ENCODE measurements at regions not wholly inside any gene's neighbourhood (a gene's known extent, or its start where the extent isn't known, plus 50 kb on each side); places are given as distances from the start of the nearest gene placed in this dataset.

GRCh38 chr10:90126256-90126595, 424.8 kb downstream of the KIF20B start:
- Histone ChIP-seq H3K27ac (ENCODE audit: low read depth, low read length) (no peak overlapping the region), H3K79me2 (ENCODE audit: insufficient read depth, low read length) (no peaks in the 10 kb centered on the region), H3K9me3 (ENCODE audit: low read depth, low read length) (no peaks in the 10 kb centered on the region), H3K4me2 (ENCODE audit: insufficient read depth, low read length) (peak overlapping the region; percentile 50), H3K4me1 (ENCODE audit: insufficient read depth, low read length) (peaks cover 26% of the 10 kb centered on the region), H3K36me3 (ENCODE audit: insufficient read depth, low read length) (no peaks in the 10 kb centered on the region), H3K27me3 (ENCODE audit: insufficient read depth, low read length) (no peaks in the 10 kb centered on the region), H2AFZ (ENCODE audit: low read length) (no peak overlapping the region), H4K20me1 (ENCODE audit: insufficient read depth, low read length) (no peaks in the 10 kb centered on the region), H3K4me3 (ENCODE audit: insufficient read depth, low read length) (no peak overlapping the region)
- TF ChIP-seq, protein P1, sequence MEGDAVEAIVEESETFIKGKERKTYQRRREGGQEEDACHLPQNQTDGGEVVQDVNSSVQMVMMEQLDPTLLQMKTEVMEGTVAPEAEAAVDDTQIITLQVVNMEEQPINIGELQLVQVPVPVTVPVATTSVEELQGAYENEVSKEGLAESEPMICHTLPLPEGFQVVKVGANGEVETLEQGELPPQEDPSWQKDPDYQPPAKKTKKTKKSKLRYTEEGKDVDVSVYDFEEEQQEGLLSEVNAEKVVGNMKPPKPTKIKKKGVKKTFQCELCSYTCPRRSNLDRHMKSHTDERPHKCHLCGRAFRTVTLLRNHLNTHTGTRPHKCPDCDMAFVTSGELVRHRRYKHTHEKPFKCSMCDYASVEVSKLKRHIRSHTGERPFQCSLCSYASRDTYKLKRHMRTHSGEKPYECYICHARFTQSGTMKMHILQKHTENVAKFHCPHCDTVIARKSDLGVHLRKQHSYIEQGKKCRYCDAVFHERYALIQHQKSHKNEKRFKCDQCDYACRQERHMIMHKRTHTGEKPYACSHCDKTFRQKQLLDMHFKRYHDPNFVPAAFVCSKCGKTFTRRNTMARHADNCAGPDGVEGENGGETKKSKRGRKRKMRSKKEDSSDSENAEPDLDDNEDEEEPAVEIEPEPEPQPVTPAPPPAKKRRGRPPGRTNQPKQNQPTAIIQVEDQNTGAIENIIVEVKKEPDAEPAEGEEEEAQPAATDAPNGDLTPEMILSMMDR (IDR thresholded peaks at IDR 0.05; ENCODE audit: extremely low read depth, low read depth, low read length): no peak
- no peak for DNase-seq (ENCODE audit: insufficient read length, low spot score, missing footprints)

DNA sequence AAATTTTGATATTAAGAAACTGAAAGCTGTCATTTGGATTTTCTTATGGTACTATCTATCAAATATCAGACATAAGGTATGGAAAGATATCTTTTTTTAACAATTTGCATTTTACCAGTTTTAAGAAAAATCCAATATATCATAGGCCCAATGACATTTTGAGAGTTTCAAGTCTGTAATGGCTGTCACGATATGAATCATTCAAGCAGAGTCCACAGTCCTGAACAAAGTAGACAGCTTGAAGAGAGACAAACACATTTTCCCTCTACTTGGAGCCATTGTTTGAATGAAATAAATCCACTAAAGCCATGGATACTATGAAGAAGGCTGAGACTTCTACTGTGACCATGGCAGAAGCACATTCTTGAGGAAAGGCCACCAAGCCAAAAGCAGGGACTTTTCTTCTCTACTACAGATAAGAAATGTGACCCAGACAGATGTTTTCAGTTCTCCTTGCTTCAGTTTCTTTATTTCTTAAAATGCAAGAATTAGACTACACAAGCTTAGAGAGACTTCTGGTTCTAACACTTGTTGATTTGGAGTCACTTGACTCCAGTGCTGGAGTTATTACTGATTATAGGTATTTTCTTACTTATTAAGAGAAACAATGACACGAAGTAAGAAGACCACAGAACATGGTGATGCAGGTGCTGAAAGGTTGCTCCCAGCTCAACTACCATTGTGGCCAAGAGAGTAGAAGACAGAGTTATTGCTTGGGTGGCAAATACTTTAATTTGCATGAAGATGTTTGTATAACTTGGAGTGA, 429.1 kb downstream of the KIF20B start:
- Histone ChIP-seq H3K4me3 (ENCODE audit: insufficient read depth, low read length) (no peak overlapping the region), H4K20me1 (ENCODE audit: insufficient read depth, low read length) (no peaks in the 10 kb centered on the region), H3K27ac (ENCODE audit: low read depth, low read length) (no peak overlapping the region), H3K79me2 (ENCODE audit: insufficient read depth, low read length) (no peaks in the 10 kb centered on the region), H3K4me2 (ENCODE audit: insufficient read depth, low read length) (no peak overlapping the region), H3K4me1 (ENCODE audit: insufficient read depth, low read length) (peaks cover 7% of the 10 kb centered on the region), H2AFZ (ENCODE audit: low read length) (no peak overlapping the region), H3K9me3 (ENCODE audit: low read depth, low read length) (peaks cover under 1% of the 10 kb centered on the region), H3K27me3 (ENCODE audit: insufficient read depth, low read length) (no peaks in the 10 kb centered on the region), H3K36me3 (ENCODE audit: insufficient read depth, low read length) (no peaks in the 10 kb centered on the region)
- DNase-seq (ENCODE audit: insufficient read length, low spot score, missing footprints): no peak
- TF ChIP-seq, protein P1 (IDR thresholded peaks at IDR 0.05; ENCODE audit: extremely low read depth, low read depth, low read length): no peak

GRCh38 chr10:90133606-90134005, 432.2 kb downstream of the KIF20B start:
- no peaks in the 10 kb centered on the region for H4K20me1 ChIP-seq (ENCODE audit: insufficient read depth, low read length)
- H3K27ac ChIP-seq (ENCODE audit: low read depth, low read length): no peak overlapping the region
- no peaks in the 10 kb centered on the region for H3K36me3 ChIP-seq (ENCODE audit: insufficient read depth, low read length)
- no peak overlapping the region for H3K4me3 ChIP-seq (ENCODE audit: insufficient read depth, low read length)
- no peak for DNase-seq (ENCODE audit: insufficient read length, low spot score, missing footprints)
- no peaks in the 10 kb centered on the region for H3K27me3 ChIP-seq (ENCODE audit: insufficient read depth, low read length)
- H3K9me3 ChIP-seq (ENCODE audit: low read depth, low read length): peaks cover 20% of the 10 kb centered on the region
- H3K4me2 ChIP-seq (ENCODE audit: insufficient read depth, low read length): no peak overlapping the region
- no peaks in the 10 kb centered on the region for H3K79me2 ChIP-seq (ENCODE audit: insufficient read depth, low read length)
- H3K4me1 ChIP-seq (ENCODE audit: insufficient read depth, low read length): no peaks in the 10 kb centered on the region
- TF ChIP-seq, protein P1 (IDR thresholded peaks at IDR 0.05; ENCODE audit: extremely low read depth, low read depth, low read length): no peak
- H2AFZ ChIP-seq (ENCODE audit: low read length): no peak overlapping the region

GRCh38 chr10:90136731-90137316, 435.4 kb downstream of the KIF20B start:
- Histone ChIP-seq H3K36me3 (ENCODE audit: insufficient read depth, low read length) (no peaks in the 10 kb centered on the region), H3K4me2 (ENCODE audit: insufficient read depth, low read length) (no peak overlapping the region), H3K27me3 (ENCODE audit: insufficient read depth, low read length) (no peaks in the 10 kb centered on the region), H3K79me2 (ENCODE audit: insufficient read depth, low read length) (no peaks in the 10 kb centered on the region), H3K27ac (ENCODE audit: low read depth, low read length) (no peak overlapping the region), H3K4me3 (ENCODE audit: insufficient read depth, low read length) (no peak overlapping the region), H3K9me3 (ENCODE audit: low read depth, low read length) (peaks cover 20% of the 10 kb centered on the region), H4K20me1 (ENCODE audit: insufficient read depth, low read length) (no peaks in the 10 kb centered on the region), H3K4me1 (ENCODE audit: insufficient read depth, low read length) (no peaks in the 10 kb centered on the region), H2AFZ (ENCODE audit: low read length) (no peak overlapping the region)
- no peak for DNase-seq (ENCODE audit: insufficient read length, low spot score, missing footprints)
- TF ChIP-seq, protein P1 (IDR thresholded peaks at IDR 0.05; ENCODE audit: extremely low read depth, low read depth, low read length): no peak
